Breast epithelium (tissue), 4 donors: ENCODE measurements at regions not wholly inside any gene's neighbourhood (a gene's known extent, or its start where the extent isn't known, plus 50 kb on each side); places are given as distances from the start of the nearest gene placed in this dataset.

Experiments
- DNase-seq, 2 donors: peaks; one replicate each; pipeline ENCODE4 v3.0.0-alpha.2; 2019; ENCODE audit warnings: low spot score in 2 of 2
- H3K27ac ChIP-seq, 2 donors: fragments of 200-600 bp; sonication (generic) in 1 of 2; one replicate each; pipeline ENCODE4 v1.5.1; 2016 to 2019; ENCODE audit warnings: mild to moderate bottlenecking in 1 of 2
- H3K27me3 ChIP-seq, 2 donors: fragments of 200-600 bp; sonication (generic) in 1 of 2; one replicate each; pipeline versions ENCODE4 v1.5.1 to v1.6.0; 2017 to 2019; ENCODE audit warnings: control low read depth in 1 of 2, mild to moderate bottlenecking in 1 of 2
- H3K36me3 ChIP-seq: fragments of 200-600 bp; one replicate; pipeline ENCODE4 v1.5.1; 2019
- H3K4me1 ChIP-seq, 2 donors: fragments of 200-600 bp; sonication (generic); one replicate each; pipeline ENCODE4 v1.5.1; 2016 to 2019; ENCODE audit warnings: control low read depth in 1 of 2
- H3K4me3 ChIP-seq, 3 donors: fragments of 200-600 bp; sonication (generic); 1 replicate in 2 of 3; 2 replicates in 1 of 3; pipeline ENCODE4 v1.5.1; 2016 to 2019; ENCODE audit warnings: mild to moderate bottlenecking in 3 of 3, moderate library complexity in 2 of 3
- H3K9me3 ChIP-seq, 2 donors: fragments of 200-600 bp; sonication (generic) in 1 of 2; one replicate each; pipeline ENCODE4 v1.5.1; 2016 to 2019; ENCODE audit warnings: control low read depth in 1 of 2
- CTCF ChIP-seq, 3 donors: fragments of 450-650 bp; IDR thresholded peaks; one replicate each; pipeline ENCODE4 v1.5.1; 2016 to 2017; ENCODE audit warnings: antibody characterized with exemption in 3 of 3, mild to moderate bottlenecking in 3 of 3, moderate library complexity in 3 of 3
- POLR2A ChIP-seq: fragments of 450-650 bp; IDR thresholded peaks from one replicate; pipeline ENCODE4 v1.6.1; 2016; ENCODE audit warnings: antibody characterized with exemption, mild to moderate bottlenecking, moderate library complexity
- POLR2AphosphoS5 ChIP-seq, 3 donors: sonication (generic); formaldehyde crosslinking; IDR thresholded peaks; one replicate each; pipeline ENCODE4 v1.6.1; 2017; ENCODE audit warnings: antibody characterized with exemption in 3 of 3
- intact Hi-C: fragments of 100-400 bp; cut with DNase I; formaldehyde crosslinking; loops from one replicate; pipeline ENCODE4 v1.15.1; 2023; ENCODE audit warnings: low total_unique reads

- no peaks in the 10 kb centered on the region for H3K27me3 ChIP-seq
- intact Hi-C loops, result no loop called here
- no peaks in the 10 kb centered on the region for H3K9me3 ChIP-seq
- H3K27ac ChIP-seq, result no peak overlapping the region
- no peaks in the 10 kb centered on the region for H3K36me3 ChIP-seq
- no peak for DNase-seq
- no peak for TF ChIP-seq POLR2AphosphoS5 (IDR thresholded peaks at IDR 0.05)
- no peak for TF ChIP-seq CTCF (IDR thresholded peaks at IDR 0.05)
- TF ChIP-seq POLR2A, result no peak
- no peak overlapping the region for H3K4me3 ChIP-seq
- no peaks in the 10 kb centered on the region for H3K4me1 ChIP-seq
Measured at GRCh38 chr2:208929894-208930427, 493.9 kb upstream of the MAP2 start.

- Histone ChIP-seq H3K27me3 (no peaks in the 10 kb centered on the region), H3K4me1 (no peaks in the 10 kb centered on the region), H3K4me3 (no peak overlapping the region), H3K9me3 (no peaks in the 10 kb centered on the region), H3K36me3 (no peaks in the 10 kb centered on the region), H3K27ac (no peak overlapping the region)
- intact Hi-C loops, result no loop called here
- no peak for DNase-seq
- no peak for TF ChIP-seq POLR2AphosphoS5 (IDR thresholded peaks at IDR 0.05)
- TF ChIP-seq CTCF (IDR thresholded peaks at IDR 0.05), result no peak
- no peak for TF ChIP-seq POLR2A
Measured at GRCh38 chr2:208935531-208935930, 488.3 kb upstream of the MAP2 start.

- no peak for TF ChIP-seq POLR2A
- no peak for TF ChIP-seq POLR2AphosphoS5 (IDR thresholded peaks at IDR 0.05)
- no peak for TF ChIP-seq CTCF (IDR thresholded peaks at IDR 0.05)
- H3K4me3 ChIP-seq, result no peak overlapping the region
- no peak for DNase-seq
- no peaks in the 10 kb centered on the region for H3K27me3 ChIP-seq
- no peaks in the 10 kb centered on the region for H3K36me3 ChIP-seq
- intact Hi-C loops, result no loop called here
- H3K4me1 ChIP-seq, result no peaks in the 10 kb centered on the region
- H3K27ac ChIP-seq, result no peak overlapping the region
- H3K9me3 ChIP-seq, result no peaks in the 10 kb centered on the region
Measured at GRCh38 chr2:208937521-208937920, 486.3 kb upstream of the MAP2 start.

DNA sequence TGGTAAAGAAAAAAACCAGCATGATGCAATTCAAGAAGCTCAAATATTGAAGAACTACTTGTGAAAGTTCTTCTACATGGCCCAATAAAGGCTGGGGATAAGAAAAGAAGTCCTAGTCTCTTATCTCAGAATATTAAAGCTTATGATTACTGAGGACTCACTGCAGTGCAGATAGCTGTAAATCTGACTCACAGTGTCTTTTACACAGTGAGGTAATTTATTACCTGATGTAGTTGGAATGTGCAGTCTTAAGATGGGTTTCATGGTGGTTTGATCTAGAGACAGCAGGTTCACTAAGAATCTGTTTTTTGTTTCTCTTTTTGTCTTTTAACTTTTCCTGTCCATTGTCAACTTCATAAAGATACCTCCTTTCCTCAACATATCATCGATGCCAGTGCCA is 484.0 kb upstream of the MAP2 start:
- intact Hi-C loops, result no loop called here
- Histone ChIP-seq H3K4me3 (no peak overlapping the region), H3K9me3 (no peaks in the 10 kb centered on the region), H3K4me1 (no peaks in the 10 kb centered on the region), H3K36me3 (no peaks in the 10 kb centered on the region), H3K27ac (no peak overlapping the region), H3K27me3 (no peaks in the 10 kb centered on the region)
- no peak for DNase-seq
- TF ChIP-seq POLR2AphosphoS5 (IDR thresholded peaks at IDR 0.05) (no peak), POLR2A (no peak), CTCF (IDR thresholded peaks at IDR 0.05) (no peak)

DNA sequence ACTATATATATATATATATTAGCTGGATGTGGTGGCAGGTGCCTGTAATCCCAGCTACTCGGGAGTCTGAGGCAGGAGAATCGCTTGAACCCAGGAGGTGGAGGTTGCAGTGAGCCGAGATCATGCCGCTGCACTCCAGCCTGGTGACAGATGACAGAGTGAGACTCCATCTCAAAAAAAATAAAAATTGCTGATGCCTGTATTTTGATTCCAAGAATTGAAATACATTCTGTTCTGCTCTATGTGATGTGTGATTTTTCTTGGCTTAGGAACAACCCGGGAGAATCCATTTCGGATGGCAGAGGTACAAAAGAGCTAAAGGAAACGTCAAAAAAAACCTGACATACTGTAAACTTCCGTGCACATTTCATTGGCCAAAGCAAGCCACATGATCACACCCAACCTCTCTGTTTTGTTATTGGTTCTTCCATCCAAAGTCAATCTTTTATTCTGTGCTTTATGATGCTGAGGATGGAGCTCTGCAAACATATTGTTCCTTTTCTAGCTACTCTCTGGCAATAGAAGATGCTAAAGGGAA is 478.1 kb upstream of the MAP2 start:
- Histone ChIP-seq H3K27me3 (no peaks in the 10 kb centered on the region), H3K4me3 (no peak overlapping the region), H3K36me3 (no peaks in the 10 kb centered on the region), H3K27ac (no peak overlapping the region), H3K9me3 (no peaks in the 10 kb centered on the region), H3K4me1 (no peaks in the 10 kb centered on the region)
- intact Hi-C loops, result no loop called here
- no peak for DNase-seq
- no peak for TF ChIP-seq POLR2A
- TF ChIP-seq CTCF (IDR thresholded peaks at IDR 0.05), result no peak
- TF ChIP-seq POLR2AphosphoS5 (IDR thresholded peaks at IDR 0.05), result no peak
